T-helper 2 cell (primary cell): ENCODE measurements at regions not wholly inside any gene's neighbourhood (a gene's known extent, or its start where the extent isn't known, plus 50 kb on each side); places are given as distances from the start of the nearest gene placed in this dataset.
"Not testable (repeated sequence)": the region's sequence is repeated elsewhere in the genome, so short reads cannot be mapped to it uniquely, and the experiment has no call there.

Experiments
- DNase-seq, 5 experiments: peaks; one replicate each; pipeline versions ENCODE4 v3.0.0 to v3.0.0-alpha.2; 2012 to 2022

DNA sequence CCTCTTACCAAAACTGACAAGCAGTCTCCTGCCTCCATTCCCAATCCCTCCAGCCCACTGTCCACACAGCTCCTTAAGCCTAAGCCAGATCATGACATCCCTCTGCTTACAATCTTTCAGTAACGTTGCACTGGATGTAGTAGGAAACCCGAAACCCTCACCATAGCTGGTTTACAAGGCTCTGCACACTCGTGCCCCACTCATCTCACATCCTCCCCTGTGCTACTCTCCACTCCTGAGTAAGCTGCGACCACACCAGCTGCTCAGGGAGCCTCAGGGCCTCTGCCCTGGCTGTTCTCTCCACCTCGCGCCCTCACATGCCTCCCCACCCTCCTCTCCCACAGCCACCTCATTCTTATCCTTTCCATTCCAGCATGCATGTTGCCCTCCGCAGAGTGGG is 288.9 kb downstream of the ANAPC1 start:
- not testable (repeated sequence) for DNase-seq

DNA sequence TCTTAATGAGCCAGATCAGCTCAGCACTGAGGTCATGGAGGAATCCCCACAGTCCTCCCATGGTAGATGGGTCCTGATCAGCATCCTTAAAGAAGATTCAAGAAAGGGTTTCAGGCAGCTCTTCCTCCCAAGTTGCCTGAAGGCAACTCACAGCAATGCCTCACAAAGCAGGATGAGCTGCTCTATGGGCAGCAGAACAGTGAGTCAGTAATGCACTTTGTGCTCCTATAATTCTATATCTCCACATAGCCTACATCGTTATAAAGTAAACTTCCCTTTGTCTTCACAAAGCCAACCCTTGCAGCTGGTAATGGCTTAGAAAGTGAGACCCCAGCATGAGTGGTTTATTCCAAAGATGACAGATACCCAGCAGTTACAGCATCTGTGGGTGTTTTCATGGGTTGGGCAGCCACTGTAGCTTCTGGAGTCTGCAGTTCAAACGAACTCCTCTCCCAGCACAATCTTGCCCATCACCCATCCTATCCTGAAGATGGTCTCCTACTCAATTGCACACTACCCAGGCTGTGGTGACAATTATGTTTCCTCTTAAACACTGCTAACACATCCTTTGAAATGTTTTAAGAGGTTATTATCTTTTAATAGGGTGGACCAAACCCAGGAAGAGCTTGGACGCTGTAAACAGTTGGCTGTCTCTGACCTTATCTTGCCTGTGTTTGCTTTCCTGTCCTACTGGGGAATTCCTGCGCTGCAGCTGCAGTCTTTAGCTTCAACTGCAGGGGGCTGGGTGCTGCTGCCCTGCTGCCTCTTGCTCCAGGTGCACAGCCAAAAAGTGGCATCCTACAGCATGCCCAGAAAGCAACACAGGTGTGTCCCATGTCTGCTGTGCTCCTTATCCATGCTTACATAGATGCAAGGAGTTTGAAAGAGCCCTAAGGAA is 286.9 kb downstream of the ANAPC1 start:
- not testable (repeated sequence) for DNase-seq

GRCh38 chr2:111598944-111599343 is 285.0 kb downstream of the ANAPC1 start:
- DNase-seq, result not testable (repeated sequence)

DNA sequence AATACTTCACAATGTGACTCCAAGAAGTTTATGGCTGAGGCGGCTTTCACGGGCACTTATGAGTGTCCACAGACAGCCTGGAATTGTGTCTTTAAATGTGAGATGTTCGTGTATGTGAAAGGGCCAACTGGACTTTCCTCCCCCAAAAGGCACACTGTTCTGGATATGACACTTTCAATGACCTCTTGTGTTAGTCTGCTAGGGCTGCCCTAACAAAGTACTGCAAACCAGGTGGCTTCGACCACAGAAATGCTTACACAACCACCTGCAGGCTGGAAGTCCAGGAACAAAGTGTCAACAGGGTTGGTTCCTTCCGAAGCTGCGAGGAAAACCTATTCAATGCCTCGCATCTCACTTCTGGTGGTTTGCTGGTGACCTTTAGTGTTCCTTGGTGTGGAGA is 281.7 kb downstream of the ANAPC1 start:
- DNase-seq, result not testable (repeated sequence)

DNA sequence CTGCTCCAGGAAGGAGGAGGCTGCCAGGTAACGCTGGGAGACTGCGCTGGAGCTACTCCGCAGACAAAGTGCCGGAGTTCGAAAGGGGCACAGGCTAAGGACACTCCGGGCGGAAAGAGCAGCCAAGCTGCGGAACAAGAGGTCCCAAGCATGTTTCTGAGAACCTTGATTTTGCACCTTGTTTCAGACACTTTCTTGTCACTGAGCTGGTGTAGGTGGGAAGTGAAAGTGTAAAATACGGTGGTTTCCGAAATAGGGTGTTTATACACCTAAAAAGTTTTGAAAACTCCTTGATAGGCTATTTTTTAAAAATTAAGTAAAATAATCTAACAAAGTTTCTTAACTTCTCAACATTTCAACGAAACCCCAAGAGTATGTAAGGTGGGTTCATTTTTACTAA is 278.2 kb downstream of the ANAPC1 start:
- DNase-seq, result not testable (repeated sequence)

DNA sequence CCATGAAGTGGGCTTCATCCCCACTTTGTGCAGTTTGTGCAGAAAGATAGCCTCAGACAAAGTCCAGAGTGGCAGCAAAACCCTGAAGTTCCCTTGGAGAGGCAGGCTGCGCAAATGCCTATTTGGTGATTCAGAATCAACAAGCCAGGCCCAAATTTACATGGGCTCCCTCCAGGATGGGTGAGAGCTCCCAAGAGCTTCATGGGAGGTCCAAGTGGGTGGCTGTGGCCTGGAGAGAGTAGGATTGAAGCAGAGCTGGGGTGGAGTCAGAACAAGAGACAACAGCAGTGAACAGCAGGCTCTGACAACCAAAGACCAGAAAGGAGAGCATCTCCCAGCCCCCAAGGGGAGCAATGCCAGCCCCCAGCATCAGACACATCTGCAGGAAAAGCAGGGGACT is 277.4 kb downstream of the ANAPC1 start:
- DNase-seq, result not testable (repeated sequence)

DNA sequence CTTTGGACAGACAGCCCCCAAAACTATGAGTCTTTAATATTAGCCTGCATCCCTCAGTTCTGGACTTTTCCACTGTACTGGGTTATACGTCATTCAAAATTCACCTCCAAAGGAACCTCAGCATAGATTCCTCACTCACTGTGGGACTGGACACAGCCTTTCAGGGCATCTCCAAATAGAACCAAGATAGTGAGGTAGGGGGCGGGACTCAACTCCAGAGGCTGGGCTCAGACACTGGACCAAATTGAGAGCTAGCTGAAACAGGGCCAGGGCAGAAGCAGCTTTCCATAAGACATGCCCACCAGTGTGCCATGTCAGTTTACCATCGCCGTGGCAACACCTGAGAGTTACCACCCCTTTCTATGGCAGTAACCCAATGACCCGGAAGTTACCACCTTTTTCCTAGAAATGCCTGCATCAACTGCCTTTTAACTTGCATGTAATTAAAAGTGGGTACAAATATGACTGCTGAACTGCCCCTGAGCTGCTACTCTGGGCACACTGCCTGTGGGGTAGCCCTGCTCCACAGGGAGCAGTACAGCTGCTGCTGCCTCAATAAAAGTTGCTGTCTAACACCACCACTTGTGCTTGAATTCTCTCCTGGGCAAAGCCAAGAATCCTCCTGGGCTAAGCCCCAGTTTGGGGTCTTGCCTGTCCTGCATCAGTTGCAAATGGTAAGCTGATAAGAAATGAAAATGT is 274.7 kb downstream of the ANAPC1 start:
- DNase-seq, result not testable (repeated sequence)

DNA sequence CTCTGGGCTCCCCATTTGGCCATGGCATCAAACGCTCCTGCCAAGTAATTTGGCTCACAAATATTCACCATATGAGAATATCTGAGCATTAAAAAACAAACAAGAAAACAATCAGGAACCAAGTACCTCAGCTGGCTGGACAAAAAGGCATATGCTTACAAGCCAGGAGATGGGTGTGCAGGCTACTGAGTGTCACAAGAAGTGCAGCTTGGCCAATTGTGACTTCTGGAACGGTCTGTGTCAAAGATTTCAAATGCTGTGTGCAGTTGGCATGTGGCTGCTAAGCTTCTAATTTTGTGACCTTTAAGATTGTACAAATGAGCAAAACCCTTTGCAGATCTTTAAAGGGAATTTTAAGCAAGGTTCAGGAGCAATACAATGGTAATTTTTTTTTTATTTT is 274.0 kb downstream of the ANAPC1 start:
- DNase-seq, result not testable (repeated sequence)

DNA sequence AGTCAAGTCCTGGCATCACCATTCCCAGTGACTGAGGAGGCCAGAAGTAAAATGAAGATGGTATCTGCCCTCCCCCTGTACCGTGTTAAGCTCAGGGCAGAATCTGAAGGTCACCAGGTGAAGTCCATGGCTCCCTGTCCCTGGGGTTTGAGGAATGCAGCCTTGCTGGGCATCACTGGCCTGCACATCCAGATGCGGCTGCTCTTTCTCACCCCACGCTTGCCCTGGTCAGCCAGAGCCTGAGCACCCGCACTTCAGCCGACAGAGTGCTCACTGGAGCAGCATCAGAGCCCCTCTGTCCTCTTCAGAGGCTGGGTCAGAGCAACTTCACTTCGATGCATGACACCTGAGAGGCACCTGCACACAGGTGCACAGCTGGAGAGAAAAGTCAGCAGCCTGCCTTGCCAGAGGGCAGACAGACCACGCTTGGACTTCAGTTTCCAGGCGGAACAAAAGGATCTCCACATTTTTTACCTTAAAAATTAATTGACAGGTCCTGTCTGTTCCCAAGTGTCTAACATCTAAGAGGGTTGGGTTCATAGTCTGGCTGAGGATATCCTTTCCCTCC is 267.3 kb downstream of the ANAPC1 start:
- DNase-seq, result no peak

GRCh38 chr2:111617299-111618225 is 266.4 kb downstream of the ANAPC1 start:
- DNase-seq, result no peak

DNA sequence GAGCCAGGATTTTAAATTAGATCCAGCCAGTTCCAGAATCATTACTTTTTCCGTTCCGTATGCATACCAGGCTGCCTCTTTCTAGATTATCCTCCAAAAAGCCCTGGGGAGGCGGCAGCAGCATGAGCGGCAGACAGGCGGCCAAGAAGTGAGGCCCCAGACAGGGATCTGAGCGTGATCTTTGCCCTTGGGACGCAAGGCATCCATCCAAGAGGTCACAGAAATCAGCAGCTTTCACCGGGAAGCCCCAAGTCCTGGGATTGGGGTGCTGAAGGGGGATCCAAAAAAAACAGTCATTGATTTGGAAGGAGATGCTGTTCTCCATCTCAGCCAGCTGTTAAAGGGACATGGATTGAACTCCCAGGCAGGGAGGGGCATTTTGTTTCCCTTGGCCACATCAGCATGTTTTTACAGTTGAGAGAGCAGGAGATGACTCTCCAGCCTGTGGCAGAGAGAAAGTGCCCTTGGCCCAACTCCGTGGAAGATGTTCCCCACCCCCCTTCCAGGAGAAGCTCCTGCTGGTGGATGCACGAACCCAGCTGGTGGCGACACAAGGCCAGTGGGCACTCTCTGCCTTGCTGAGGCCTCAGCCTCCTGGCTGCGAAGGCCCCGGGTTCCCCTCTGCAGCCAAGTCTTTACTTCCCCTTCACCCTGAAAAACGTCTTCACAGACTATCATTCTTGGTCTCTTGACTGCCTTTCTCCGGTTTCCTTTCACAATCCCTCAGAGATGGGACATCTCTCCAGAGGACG is 265.6 kb downstream of the ANAPC1 start:
- no peak for DNase-seq

DNA sequence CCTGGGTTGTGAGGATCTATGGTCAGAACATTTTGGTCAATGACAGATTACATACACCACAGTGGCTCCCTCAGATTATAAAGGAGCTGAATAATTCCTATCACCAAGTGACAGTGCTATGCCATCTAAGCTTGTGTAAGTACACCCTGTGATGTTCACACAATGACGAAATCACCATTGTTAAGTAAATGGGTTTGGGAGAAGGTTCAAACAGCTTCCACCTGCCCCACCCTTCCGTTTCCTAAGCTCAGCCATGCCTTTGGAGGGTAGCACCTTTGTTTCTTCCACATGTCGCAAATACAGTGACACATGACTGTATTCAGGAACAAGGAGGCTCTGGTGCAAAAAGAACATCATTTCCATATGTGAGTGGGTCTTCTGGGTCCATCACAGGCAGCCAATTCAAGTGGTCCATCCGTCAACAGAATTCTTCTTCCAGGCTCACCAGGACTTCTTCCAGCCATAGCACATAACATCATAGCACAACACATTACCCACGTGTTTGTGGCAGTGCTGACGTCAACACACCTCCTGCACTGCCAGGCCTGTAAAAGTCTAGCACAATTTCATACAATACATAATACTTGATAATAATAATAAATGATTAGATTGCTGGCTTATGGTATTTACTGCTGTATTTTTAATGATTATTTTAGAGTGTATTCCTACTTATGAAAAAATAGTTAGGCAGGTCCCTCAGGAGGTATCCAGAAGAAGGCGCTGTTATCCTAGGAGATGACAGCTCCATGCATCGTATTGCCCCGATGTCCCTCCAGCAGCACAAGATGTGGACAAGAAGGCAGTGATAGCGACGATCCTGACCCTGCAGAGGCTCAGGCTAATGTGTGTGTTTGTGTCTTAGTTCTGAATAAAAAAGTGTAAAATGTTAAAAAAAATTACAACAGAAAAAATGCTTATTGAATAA is 264.8 kb downstream of the ANAPC1 start:
- no peak for DNase-seq

DNA sequence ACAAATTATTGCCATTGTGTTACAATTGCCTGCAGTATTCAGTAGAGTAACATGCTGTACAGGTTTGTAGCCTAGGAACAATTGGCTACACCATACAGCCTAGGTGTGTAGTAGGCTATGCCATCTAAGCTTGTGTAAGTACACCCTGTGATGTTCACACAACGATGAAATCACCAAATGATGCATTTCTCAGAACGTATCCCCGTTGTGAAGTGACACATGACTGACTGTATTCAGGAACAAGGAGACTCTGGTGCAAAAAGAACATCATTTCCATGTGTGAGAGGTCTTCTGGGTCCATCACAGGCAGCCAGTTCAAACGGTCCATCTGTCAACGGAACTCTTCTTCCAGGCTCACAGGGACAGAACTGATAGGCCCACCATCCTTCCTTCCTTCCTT is 263.7 kb downstream of the ANAPC1 start:
- DNase-seq, result no peak

- DNase-seq, result no peak
Observed at GRCh38 chr2:111622859-111623258, 261.1 kb downstream of the ANAPC1 start.

- no peak for DNase-seq
Observed at GRCh38 chr2:111623380-111623779, 260.6 kb downstream of the ANAPC1 start.

DNA sequence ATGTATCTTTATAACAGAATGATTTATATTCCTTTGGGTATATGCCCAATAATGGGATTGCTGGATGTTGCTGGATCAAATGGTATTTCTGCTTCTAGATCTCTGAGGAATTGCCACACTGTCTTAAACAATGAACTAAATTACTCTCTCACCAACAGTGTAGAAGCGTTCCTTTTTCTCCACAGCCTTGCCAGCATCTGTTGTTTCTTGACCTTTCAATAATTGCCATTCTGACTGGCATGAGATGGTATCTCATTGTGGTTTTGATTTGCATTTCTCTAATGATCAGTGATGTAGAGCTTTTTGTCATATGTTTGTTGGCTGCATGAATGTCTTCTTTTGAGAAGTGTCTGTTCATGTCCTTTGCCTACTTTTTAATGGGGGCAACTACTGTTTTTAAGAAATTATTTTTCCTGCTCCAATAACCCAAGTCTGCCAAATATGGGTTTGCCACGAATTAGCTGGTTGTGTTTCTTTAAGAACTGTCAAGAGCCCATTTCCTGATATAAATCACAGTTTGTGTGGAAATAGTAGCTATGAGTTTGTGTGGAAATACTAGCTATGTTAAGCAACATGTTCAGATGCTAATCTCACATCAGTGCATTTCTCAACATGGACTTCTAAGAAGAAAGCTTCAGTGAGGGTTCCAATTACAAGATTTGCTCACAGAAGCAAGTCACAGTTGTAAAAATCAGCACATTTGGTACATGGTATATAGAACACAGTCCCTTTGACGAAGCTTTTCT is 259.4 kb downstream of the ANAPC1 start:
- DNase-seq, result peak in 1 of 5 experiments; percentile 74

DNA sequence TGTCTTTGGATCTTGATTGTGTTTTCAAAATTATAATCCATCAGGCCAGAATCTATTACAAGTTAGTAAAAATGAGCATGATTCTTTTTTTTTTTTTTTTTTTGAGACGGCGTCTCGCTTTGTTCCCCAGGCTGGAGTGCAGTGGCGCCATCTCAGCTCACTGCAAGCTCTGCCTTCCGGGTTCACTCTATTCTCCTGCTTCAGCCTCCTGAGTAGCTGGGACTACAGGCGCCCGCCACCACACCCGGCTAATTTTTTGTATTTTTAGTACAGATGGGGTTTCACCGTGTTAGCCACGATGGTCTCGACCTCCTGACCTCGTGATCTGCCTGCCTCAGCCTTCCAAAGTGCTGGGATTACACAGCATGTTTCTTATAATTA is 258.8 kb downstream of the ANAPC1 start:
- DNase-seq, result not testable (repeated sequence)

DNA sequence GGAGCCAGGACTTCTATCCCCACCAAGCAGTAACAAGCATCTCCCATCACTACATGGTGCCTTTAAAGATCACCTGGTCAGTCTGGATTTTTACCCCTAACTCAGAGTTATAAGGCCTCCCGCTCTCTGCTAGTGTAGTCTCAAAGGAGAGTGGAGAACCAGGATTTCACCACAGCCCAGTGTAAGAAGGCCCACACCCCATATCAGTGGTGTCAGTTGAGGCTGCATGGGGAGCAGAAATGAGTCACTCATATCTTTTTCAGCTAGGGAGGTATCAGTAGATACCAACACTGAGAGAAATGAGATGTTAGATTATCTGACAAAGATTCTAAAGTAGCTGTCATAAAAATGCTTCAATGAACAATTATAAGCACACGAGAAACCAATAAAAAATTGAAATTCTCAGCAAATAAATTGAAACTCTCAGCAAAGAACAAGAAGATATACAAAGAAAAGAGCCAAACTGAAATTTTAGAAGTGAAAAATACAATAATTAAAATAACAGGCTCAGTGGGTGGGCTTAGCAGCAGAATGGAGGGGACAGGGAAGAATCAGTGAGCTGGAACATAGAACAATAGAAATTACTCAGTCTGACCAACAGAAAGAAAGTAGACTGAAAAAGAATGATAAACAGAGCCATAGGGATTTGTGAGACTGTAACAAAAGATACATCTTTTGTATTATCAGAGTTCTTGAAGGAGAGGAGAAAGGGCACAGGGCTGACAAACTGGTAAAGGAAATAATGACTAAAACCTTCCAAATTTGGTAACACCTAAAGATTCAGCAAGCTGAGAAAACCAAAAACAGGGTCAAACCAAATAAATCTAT is 257.7 kb downstream of the ANAPC1 start:
- peak in 1 of 5 experiments; percentile 90 for DNase-seq

DNA sequence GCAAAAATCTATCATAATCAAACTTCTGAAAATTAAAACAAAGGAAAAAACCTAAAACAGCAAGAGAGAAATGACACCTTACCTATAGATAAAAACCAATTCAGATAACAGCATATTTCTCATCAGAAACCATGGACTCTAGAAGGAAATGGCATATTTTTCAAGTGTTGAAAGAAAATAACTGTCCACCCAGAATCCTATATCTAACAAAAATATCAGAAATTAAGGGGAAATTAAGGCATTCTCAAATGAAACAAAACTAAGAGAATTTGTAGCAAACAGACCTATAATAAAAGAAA is 257.2 kb downstream of the ANAPC1 start:
- DNase-seq, result no peak
